ENCODE measurements at regions not wholly inside any gene's neighbourhood (a gene's known extent, or its start where the extent isn't known, plus 50 kb on each side); places are given as distances from the start of the nearest gene placed in this dataset.

GRCh38 chr17:77266891-77267341 lies 126.1 kb downstream of the SEC14L1 start:
- DNase-seq = no peak

- no peak for DNase-seq
Observed at GRCh38 chr17:77269696-77270681, 129.2 kb downstream of the SEC14L1 start.

- DNase-seq = no peak
Observed at GRCh38 chr17:77271411-77271810, 130.6 kb downstream of the SEC14L1 start.

- DNase-seq = no peak
Observed at GRCh38 chr17:77273397-77274085, 132.8 kb downstream of the SEC14L1 start.

GRCh38 chr17:77274096-77274845 lies 133.5 kb downstream of the SEC14L1 start:
- DNase-seq = no peak

DNA sequence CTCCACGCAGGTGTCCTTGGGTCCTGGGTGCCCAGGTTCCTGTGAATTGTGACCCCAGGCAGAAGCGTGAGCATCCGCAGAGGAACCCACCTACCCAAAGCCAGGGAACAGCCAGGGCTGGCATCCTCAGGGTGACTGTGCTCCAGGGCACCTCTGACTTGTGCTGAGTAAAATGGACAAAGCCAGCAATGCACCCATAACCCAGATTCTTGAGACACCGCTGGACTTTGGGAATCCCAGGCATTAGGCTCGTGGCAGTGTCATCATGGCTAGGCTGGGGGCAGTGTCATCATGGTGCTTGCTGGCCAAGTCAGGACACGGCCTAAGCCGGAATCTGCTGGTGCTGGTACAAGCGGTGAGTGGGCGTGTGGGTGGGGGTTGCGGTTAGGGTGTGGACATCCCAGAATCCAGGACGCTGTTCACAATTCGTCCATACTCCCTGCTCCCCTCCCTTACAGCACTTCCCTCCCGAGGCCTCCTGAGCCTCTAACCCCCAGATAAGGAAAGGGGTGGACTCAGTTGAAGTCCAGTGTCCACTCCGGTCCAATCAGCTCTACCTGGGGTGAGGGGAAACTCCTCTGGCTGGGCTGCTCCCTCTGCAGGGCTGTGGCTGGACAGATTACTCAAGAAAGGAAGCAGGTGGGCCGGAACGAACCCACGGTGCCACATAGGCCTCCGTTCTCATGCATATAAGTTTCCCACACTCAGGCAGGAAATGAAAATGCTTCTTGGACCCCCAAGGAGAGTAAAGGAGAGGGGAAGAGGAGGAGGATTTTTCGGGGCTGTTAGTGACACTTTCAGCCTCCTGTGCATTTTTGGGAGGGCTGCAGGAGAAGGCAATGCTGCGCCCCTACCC lies 138.9 kb downstream of the SEC14L1 start:
- no peak for DNase-seq

GRCh38 chr17:77280304-77281121 lies 139.7 kb downstream of the SEC14L1 start:
- DNase-seq = no peak

DNA sequence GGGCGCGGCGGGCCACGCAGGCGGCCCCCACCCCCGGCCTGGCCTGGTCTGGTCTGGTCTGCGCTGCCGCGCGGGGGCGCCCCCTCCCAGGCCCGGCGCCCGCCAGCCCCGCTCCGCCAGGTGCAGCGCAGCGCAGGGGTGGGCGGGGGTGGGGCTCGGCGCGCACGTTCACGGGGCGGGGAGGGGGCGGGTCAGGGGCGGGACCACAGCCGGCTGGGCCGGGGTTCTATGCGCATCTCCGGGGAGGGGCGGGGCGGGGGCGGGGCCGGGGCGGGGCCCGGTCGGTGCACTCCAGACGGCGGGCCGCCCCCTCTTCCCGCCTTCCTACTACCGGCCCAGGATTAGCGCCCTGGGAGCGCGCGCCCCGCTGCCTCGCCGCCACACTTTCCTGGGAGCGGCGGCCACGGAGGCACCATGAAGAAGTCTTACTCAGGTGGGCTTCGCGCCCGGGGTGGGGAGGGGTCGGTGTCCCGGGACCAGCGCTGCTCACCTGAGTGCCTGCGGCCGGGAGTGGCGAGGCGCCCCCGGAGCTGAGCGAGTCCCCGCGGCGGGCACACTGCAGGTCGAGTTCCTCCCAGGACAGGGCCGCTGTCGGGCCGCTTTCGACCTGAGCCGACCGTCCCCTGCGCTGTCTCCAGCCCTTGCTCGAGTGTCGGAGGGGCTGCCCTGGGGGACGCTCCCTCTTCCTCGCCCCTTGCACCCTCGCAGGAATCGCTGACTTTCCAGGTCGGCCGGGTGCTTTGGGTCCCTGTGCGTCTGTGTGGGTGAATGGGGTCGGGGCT lies 140.5 kb downstream of the SEC14L1 start:
- no peak for DNase-seq

GRCh38 chr17:77281904-77282367 lies 141.2 kb downstream of the SEC14L1 start:
- DNase-seq = no peak

DNA sequence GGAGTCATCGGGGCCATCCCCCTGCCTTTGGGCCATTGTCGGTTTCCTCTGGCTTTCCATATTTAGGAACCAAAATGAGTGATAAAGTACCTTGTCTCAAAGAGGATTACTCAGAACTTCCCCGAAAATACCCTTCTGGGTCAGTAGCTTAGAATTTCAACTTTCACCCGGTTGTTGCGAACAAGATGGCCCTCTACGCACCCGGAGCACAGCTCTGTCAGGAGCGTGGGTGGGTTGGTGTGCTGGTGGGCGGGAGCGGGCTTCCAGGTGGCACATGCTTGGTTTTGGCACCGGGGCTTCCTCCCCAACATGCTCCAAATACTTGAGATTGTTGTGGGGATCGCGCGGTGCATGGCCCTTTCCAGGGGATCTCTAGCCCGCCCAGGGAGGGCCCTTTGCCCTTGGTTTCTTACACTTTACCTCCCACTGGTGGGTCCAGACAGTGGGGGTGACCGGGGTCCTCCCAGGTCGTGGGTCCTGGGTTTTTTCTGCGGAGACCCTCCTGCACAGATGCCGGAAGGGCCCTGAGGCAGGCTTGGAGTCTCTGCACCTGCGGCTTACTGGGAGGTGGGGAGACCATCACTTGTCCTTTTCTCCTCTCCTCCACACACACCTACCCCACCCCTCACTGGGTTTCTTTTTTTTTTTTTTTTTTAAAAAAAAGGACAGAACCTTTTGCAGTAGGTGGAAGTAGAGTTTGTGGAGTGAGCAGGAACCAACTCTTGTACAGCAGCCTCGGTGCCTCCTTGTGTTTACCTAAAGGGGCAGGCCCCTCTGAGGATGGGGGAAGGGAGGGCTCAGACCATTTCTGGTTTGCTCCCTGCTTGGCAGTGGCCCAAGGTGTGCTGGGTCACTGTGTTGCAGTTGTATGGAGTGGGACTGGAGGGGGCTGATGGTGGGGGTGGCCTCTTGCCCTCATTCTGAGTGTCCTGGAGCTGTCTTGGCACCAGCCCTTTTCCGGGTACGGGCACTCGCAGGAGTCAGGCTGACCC lies 142.1 kb downstream of the SEC14L1 start:
- DNase-seq = peak; percentile 37

DNA sequence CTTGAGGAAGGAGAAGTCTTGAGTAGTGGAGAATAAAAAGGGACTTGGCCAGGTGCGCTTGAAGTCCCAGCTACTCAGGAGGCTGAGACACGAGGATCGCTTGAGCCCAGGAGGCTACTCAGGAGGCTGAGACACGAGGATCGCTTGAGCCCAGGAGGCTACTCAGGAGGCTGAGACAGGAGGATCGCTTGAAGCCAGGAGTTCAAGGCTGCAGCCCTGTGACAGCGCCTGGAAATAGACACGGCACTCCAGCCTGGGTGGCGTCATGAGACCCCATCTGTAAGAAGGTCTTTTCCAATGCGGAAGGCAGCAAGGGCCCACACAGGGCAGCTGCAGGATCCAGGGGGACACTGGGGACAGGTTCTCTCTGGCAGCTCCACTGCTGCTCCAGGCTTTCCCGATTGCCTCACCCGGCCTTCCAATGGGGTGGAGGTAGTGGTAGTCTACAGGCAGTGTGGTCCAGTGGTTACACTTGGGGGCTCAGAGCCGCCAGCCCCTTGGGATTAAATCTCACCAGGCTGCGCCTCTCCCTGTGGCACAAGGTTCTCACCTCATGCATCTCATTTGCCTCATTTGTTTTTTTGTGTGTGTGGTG lies 143.4 kb downstream of the SEC14L1 start:
- DNase-seq = no peak

DNA sequence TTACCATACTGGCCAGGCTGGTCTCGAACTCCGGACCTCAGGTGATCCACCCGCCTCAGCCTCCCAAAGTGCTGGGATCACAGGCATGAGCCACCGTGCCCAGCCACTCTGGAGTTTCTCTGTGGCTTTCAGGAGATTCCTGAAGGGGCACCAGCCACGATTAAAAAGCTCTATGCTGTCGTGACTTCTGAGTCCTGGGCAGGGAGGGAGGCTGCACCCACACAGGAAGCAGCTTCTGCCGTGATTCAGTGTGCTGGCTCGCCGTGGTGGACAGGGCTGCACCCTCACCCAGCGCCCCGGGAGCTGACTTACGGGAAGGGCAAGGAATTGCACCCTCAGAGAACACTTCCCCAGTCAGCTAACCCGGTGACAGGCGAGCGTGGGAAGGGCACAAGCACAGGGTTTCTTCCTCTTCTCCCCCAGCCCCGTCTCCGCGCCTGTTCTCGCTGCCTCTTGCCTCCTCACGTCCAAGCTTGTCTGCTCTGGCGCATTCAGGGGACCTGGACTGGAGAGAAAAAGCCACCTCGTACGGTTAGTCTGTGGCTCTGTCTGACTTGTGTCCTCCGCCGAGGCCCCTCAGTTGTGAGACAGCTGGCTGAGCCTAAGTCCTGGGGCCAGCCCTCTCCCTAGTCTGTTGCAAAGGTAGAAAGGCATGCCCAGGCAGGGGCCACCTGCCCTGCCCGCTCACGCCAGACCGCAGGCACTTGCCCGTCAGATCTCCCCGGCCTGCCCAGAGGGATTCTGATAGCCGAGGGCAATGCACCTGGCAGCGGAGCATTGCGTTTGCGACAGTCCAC lies 145.0 kb downstream of the SEC14L1 start:
- DNase-seq = no peak

GRCh38 chr17:77286391-77286640 lies 145.5 kb downstream of the SEC14L1 start:
- no peak for DNase-seq

DNA sequence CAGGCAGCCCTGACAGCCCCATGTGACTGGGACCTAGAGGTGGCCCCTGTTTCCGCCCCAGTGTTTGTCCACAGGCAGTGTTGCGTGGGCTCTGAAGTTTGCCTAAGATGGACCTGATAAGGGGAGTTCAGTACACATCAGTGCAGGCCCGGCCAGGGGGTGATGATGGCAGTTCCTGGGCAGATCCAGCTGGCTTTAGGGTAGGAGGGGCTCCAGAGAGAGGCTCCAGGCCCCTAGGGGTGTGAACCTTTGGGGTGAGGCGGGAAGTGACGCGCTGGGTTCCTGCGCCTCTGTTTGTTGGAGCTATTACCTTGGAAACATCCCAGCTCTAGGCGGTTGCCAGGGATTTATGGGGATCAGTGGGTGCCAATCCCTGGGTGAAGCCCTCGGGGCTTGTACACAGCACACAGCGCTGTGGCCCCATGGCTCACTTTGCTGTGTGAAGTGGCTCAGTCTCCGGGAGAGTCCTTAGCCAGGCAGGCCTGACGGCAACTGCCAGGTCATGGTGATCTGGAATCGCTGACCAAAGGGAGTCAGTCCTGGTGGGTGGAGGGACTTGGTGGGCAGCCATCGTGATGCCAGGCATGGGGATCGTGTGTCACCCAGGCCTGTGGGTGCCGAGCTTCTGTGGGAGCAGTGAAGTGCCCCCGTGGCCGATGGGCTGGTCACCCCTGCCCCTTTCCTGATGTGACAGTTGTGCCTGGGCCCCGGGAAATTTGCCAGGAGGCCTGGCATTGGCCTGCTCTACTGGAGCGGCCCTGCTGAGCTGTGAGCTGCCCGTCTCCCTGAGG lies 146.1 kb downstream of the SEC14L1 start:
- DNase-seq = peak; percentile 36

GRCh38 chr17:77287432-77288068 lies 146.8 kb downstream of the SEC14L1 start:
- DNase-seq = peak; percentile 65

DNA sequence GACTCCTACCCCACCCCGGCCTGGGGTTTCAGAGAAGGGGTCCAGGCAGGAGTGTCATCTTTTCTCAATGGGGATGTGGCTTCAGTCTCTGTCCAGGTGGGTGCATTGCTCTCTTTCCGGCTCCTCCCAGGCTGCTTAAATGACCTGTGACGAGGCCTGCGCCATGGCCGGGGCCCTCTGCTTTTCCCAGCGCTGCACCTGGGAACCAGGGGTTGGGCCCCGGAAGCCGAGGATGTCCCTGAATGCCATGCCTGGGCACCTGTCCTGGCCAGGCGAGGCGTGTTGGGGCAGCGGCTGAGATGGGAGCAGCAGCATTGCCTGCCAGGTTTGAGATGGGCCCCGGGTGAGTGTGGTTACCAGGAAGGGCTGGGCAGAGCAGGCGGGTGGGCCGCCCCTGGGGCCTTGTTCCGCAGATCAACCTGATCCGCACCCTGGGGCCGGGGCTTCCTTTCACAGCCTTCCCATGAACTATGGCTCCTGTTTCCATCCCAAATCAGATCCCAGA lies 147.4 kb downstream of the SEC14L1 start:
- no peak for DNase-seq

Data from NCI-H2029 treated with DMSO at 0.1 percent for 48 hours (cell line).